Trophoblast cell (in vitro differentiated cells and primary cell): ENCODE measurements at regions not wholly inside any gene's neighbourhood (a gene's known extent, or its start where the extent isn't known, plus 50 kb on each side); places are given as distances from the start of the nearest gene placed in this dataset.

Source experiments
- DNase-seq, 2 donors: peaks; one replicate each; pipeline ENCODE4 v3.0.0-alpha.2; 2016
- H2AFZ ChIP-seq: 2 replicates; pipeline ENCODE4 v1.6.1; 2013; ENCODE audit warnings: low read length, moderate library complexity, mild to moderate bottlenecking; ENCODE audit not compliant: insufficient read depth, poor library complexity
- H2AK5ac ChIP-seq: 2 replicates; pipeline ENCODE4 v1.6.1; 2013; ENCODE audit warnings: mild to moderate bottlenecking, low read length
- H2BK120ac ChIP-seq: 2 replicates; pipeline ENCODE4 v1.6.1; 2013; ENCODE audit warnings: low read length, mild to moderate bottlenecking, moderate library complexity; ENCODE audit not compliant: insufficient read depth, poor library complexity
- H2BK12ac ChIP-seq: 2 replicates; pipeline ENCODE4 v1.6.1; 2013; ENCODE audit warnings: mild to moderate bottlenecking, low read length, moderate library complexity
- H2BK5ac ChIP-seq: 2 replicates; pipeline ENCODE4 v1.6.1; 2013; ENCODE audit warnings: low read length, low read depth, moderate library complexity, mild to moderate bottlenecking; ENCODE audit not compliant: poor library complexity
- H3K14ac ChIP-seq: 2 replicates; pipeline ENCODE4 v1.6.1; 2013; ENCODE audit warnings: mild to moderate bottlenecking, low read length
- H3K18ac ChIP-seq: 2 replicates; pipeline ENCODE4 v1.6.1; 2013; ENCODE audit warnings: mild to moderate bottlenecking, low read length
- H3K23ac ChIP-seq: 2 replicates; pipeline ENCODE4 v1.6.1; 2013; ENCODE audit warnings: low read length
- H3K27ac ChIP-seq: 2 replicates; pipeline ENCODE4 v1.5.1; 2013; ENCODE audit warnings: low read depth, mild to moderate bottlenecking, inconsistent platforms, low read length, moderate library complexity
- H3K27me3 ChIP-seq: 2 replicates; pipeline ENCODE4 v1.6.1; 2013; ENCODE audit warnings: inconsistent platforms, mild to moderate bottlenecking, low read length, moderate library complexity; ENCODE audit not compliant: insufficient read depth
- H3K36me3 ChIP-seq, 2 experiments: 1 replicate in 1 of 2; 2 replicates in 1 of 2; pipeline ENCODE4 v1.6.1; 2013; ENCODE audit warnings: low read length in 2 of 2, mild to moderate bottlenecking in 2 of 2, moderate library complexity in 1 of 2; ENCODE audit not compliant: insufficient read depth in 2 of 2, control insufficient read depth in 1 of 2
- H3K4ac ChIP-seq: 2 replicates; pipeline ENCODE4 v1.6.1; 2013; ENCODE audit warnings: low read depth, mild to moderate bottlenecking, low read length, moderate library complexity
- H3K4me1 ChIP-seq, 2 experiments: 1 replicate in 1 of 2; 2 replicates in 1 of 2; pipeline ENCODE4 v1.6.1; 2013; ENCODE audit warnings: low read length in 2 of 2, mild to moderate bottlenecking in 2 of 2, moderate library complexity in 1 of 2; ENCODE audit not compliant: insufficient read depth in 2 of 2, control insufficient read depth in 1 of 2
- H3K4me2 ChIP-seq: 2 replicates; pipeline ENCODE4 v1.6.1; 2013; ENCODE audit warnings: inconsistent platforms, mild to moderate bottlenecking, low read length, moderate library complexity
- H3K4me3 ChIP-seq: 2 replicates; pipeline ENCODE4 v1.5.1; 2013; ENCODE audit warnings: mild to moderate bottlenecking, low read depth, low read length, inconsistent platforms
- H3K79me1 ChIP-seq: one replicate; pipeline ENCODE4 v1.6.1; 2013; ENCODE audit warnings: low read length
- H3K79me2 ChIP-seq: 2 replicates; pipeline ENCODE4 v1.6.1; 2013; ENCODE audit warnings: low read length, mild to moderate bottlenecking; ENCODE audit not compliant: control insufficient read depth, insufficient read depth, poor library complexity
- H3K9ac ChIP-seq: 2 replicates; pipeline ENCODE4 v1.6.1; 2013; ENCODE audit warnings: mild to moderate bottlenecking, low read length
- H3K9me3 ChIP-seq: 2 replicates; pipeline ENCODE4 v1.6.1; 2013; ENCODE audit warnings: low read depth, mild to moderate bottlenecking, control low read depth, inconsistent platforms, low read length; ENCODE audit not compliant: insufficient read depth
- H4K12ac ChIP-seq: 2 replicates; pipeline ENCODE4 v1.6.1; 2013; ENCODE audit warnings: low read depth, mild to moderate bottlenecking, low read length, moderate library complexity
- H4K8ac ChIP-seq: 2 replicates; pipeline ENCODE4 v1.6.1; 2013; ENCODE audit warnings: low read depth, mild to moderate bottlenecking, low read length, moderate library complexity
- H4K91ac ChIP-seq: one replicate; pipeline ENCODE4 v1.6.1; 2013; ENCODE audit warnings: low read depth, mild to moderate bottlenecking, low read length, moderate library complexity
- WGBS: extraction: QIAGEN DNeasy Blood & Tissue Kit; methylation state at CpG from one replicate; pipeline ENCODE4 v1.1.7; 2013; ENCODE audit warnings: missing lambda C conversion rate; ENCODE audit not compliant: insufficient read length, insufficient coverage; ENCODE audit errors: extremely low coverage; 5-methylcytosine and 5-hydroxymethylcytosine counted together

DNA sequence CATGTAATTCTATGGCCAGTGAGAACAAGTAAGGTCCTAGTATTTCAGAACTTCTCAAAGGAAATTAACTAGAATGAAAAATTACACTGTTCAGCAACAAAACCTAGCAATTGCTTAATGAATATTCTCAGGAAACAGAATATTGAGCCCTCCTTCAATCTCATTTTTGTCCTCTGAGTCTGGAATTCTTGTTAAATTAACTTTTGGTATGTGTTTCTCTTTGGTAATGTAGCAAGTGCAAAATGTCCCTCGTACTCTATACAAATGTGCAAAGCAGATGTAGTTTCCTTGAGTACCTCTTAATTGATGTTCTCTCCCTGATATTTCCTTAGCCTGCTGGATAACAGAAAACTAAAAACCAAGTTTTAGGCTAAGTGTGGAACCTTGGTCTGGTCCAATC is 190.8 kb upstream of the CNOT2 start:
- H3K14ac ChIP-seq, result no peak overlapping the region

DNA sequence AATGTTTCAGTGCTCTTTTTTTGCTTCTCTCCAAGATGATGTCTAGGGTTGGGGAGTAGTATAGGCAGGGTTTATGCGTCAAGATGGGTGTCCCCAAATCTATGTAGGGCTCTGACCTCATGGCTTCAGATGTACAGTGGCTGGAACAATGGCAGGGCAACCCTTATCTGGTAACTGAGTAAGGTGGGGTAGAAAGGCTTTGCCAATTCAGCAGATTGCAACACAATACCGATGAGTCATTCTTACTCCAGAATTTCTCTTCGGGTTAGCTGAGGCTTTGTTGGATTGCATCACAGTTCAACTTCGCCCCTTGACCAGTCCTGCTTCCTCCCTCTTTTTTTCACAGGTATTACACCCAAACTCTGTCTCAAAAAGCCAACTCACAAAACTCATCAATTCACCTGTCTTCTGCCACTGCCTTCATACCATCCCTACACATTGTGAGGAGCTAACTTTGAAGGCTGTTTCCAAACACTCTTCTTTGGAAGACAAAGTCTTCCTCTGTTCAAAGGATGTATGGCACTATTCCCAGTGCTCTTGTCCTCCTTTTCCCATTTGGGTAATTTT is 190.2 kb upstream of the CNOT2 start:
- no CpG with 5 or more reads among the region's 4 CpGs for WGBS
- no peak overlapping the region for H3K4me3 ChIP-seq

More for the DNA sequence above, 190.8 kb upstream of the CNOT2 start:
- H3K23ac ChIP-seq, result no peak overlapping the region
- H4K91ac ChIP-seq, result no peak overlapping the region
- no peak overlapping the region for H2BK12ac ChIP-seq
- H3K9ac ChIP-seq, result no peak overlapping the region
- H3K27me3 ChIP-seq, result no peaks in the 10 kb centered on the region
- H3K36me3 ChIP-seq, result no peaks in the 10 kb centered on the region
- H2AFZ ChIP-seq, result no peak overlapping the region
- H3K9me3 ChIP-seq, result no peaks in the 10 kb centered on the region
- no peak overlapping the region for H4K12ac ChIP-seq
- peak in 1 of 2 donors; percentile 59 for DNase-seq
- no peak overlapping the region for H2BK120ac ChIP-seq
- H4K8ac ChIP-seq, result no peak overlapping the region
- peaks cover 7 to 12% of the 10 kb centered on the region in 2 experiments for H3K4me1 ChIP-seq
- H2BK5ac ChIP-seq, result no peak overlapping the region
- no peak overlapping the region for H3K18ac ChIP-seq
- H3K79me1 ChIP-seq, result peaks cover 2% of the 10 kb centered on the region
- no CpG with 5 or more reads among the region's 1 CpG for WGBS
- H3K4ac ChIP-seq, result no peak overlapping the region
- H2AK5ac ChIP-seq, result no peak overlapping the region
- H3K4me3 ChIP-seq, result no peak overlapping the region
- H3K4me2 ChIP-seq, result no peak overlapping the region
- no peaks in the 10 kb centered on the region for H3K79me2 ChIP-seq
- H3K27ac ChIP-seq, result no peak overlapping the region

DNA sequence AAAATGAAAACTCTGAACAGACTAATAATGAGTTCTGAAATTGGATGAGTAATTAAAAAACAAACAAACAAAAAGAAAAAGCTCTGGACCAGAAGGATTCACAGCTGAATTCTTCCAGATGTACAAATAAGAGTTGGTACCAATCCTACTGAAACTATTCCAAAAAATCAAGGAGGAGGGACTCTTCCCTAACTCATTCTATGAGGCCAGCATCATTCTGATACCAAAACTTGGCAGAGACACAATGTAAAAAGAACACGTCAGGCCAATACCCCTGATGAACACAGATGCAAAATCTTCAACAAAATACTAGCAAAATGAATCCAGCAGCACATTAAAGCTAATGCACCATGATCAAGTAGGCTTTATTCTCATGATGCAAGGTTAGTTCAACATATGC is 183.9 kb upstream of the CNOT2 start:
- no peaks in the 10 kb centered on the region for H3K4me1 ChIP-seq
- WGBS, result no CpG with 5 or more reads among the region's 1 CpG
- H3K4ac ChIP-seq, result no peak overlapping the region
- no peak overlapping the region for H3K9ac ChIP-seq
- H2BK12ac ChIP-seq, result no peak overlapping the region
- H3K18ac ChIP-seq, result no peak overlapping the region
- no peaks in the 10 kb centered on the region for H3K36me3 ChIP-seq
- H2BK5ac ChIP-seq, result no peak overlapping the region
- H4K12ac ChIP-seq, result no peak overlapping the region
- DNase-seq, result no peak
- no peak overlapping the region for H3K4me3 ChIP-seq
- H3K27ac ChIP-seq, result no peak overlapping the region
- no peak overlapping the region for H2AFZ ChIP-seq
- H4K91ac ChIP-seq, result no peak overlapping the region
- no peaks in the 10 kb centered on the region for H3K79me1 ChIP-seq
- no peak overlapping the region for H4K8ac ChIP-seq
- no peaks in the 10 kb centered on the region for H3K27me3 ChIP-seq
- H2BK120ac ChIP-seq, result no peak overlapping the region
- H3K14ac ChIP-seq, result no peak overlapping the region
- no peak overlapping the region for H3K4me2 ChIP-seq
- H3K79me2 ChIP-seq, result no peaks in the 10 kb centered on the region
- H3K23ac ChIP-seq, result no peak overlapping the region
- H3K9me3 ChIP-seq, result no peaks in the 10 kb centered on the region
- no peak overlapping the region for H2AK5ac ChIP-seq

More for the DNA sequence above, 190.2 kb upstream of the CNOT2 start:
- no peak overlapping the region for H3K4ac ChIP-seq
- no peak overlapping the region for H4K8ac ChIP-seq
- no peak overlapping the region for H4K12ac ChIP-seq
- no peak overlapping the region for H3K18ac ChIP-seq
- no peak overlapping the region for H3K23ac ChIP-seq
- no peak overlapping the region for H2AFZ ChIP-seq
- no peaks in the 10 kb centered on the region for H3K9me3 ChIP-seq
- no peak overlapping the region for H2AK5ac ChIP-seq
- no peak overlapping the region for H3K14ac ChIP-seq
- no peak overlapping the region for H3K27ac ChIP-seq
- H2BK120ac ChIP-seq, result no peak overlapping the region
- no peak overlapping the region for H3K9ac ChIP-seq
- H2BK12ac ChIP-seq, result peak overlapping the region; percentile 58
- H3K27me3 ChIP-seq, result no peaks in the 10 kb centered on the region
- H3K79me2 ChIP-seq, result no peaks in the 10 kb centered on the region
- H3K79me1 ChIP-seq, result peaks cover 2% of the 10 kb centered on the region
- H3K4me1 ChIP-seq, result peaks cover 7 to 12% of the 10 kb centered on the region in 2 experiments
- no peak overlapping the region for H3K4me2 ChIP-seq
- no peak overlapping the region for H2BK5ac ChIP-seq
- peak; percentile 71 to 94 for DNase-seq
- H3K36me3 ChIP-seq, result no peaks in the 10 kb centered on the region
- no peak overlapping the region for H4K91ac ChIP-seq

DNA sequence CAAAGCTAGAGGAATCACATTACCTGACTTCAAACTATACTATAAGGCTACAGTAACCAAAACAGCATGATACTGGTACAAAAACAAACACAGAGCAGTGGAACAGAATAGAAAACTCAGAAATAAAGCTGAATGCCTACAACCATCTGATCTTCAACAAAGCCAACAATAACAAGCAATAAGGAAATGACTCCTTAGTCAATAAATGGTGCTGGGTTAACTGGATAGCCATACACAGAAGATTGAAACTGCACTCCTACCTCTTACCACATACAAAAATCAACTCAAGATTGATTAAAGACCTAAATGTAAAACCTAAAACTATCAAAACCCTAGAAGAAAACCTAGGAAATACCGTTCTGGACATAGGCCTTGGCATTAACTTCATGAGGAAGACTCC is 182.6 kb upstream of the CNOT2 start:
- H3K4ac ChIP-seq, result no peak overlapping the region
- H2AFZ ChIP-seq, result no peak overlapping the region
- no CpG with 5 or more reads among the region's 1 CpG for WGBS
- no peak overlapping the region for H2BK12ac ChIP-seq
- H3K4me3 ChIP-seq, result no peak overlapping the region
- H3K4me2 ChIP-seq, result no peak overlapping the region
- no peaks in the 10 kb centered on the region for H3K4me1 ChIP-seq
- no peak overlapping the region for H3K23ac ChIP-seq
- no peak overlapping the region for H2BK120ac ChIP-seq
- no peaks in the 10 kb centered on the region for H3K79me2 ChIP-seq
- H3K9ac ChIP-seq, result no peak overlapping the region
- H3K18ac ChIP-seq, result no peak overlapping the region
- no peaks in the 10 kb centered on the region for H3K36me3 ChIP-seq
- no peaks in the 10 kb centered on the region for H3K27me3 ChIP-seq
- H4K91ac ChIP-seq, result no peak overlapping the region
- no peak overlapping the region for H2AK5ac ChIP-seq
- H4K12ac ChIP-seq, result no peak overlapping the region
- H4K8ac ChIP-seq, result no peak overlapping the region
- no peak overlapping the region for H3K27ac ChIP-seq
- H2BK5ac ChIP-seq, result no peak overlapping the region
- no peak overlapping the region for H3K14ac ChIP-seq
- no peaks in the 10 kb centered on the region for H3K79me1 ChIP-seq
- DNase-seq, result no peak
- H3K9me3 ChIP-seq, result no peaks in the 10 kb centered on the region
